D721Med (cell line): ENCODE measurements at regions not wholly inside any gene's neighbourhood (a gene's known extent, or its start where the extent isn't known, plus 50 kb on each side); places are given as distances from the start of the nearest gene placed in this dataset.

ENCODE experiments used
- DNase-seq: peaks from one replicate; pipeline ENCODE4 v3.0.0; 2011; ENCODE audit warnings: low spot score; ENCODE audit not compliant: insufficient read length
- FAIRE-seq: peaks from 2 replicates; lab custom pipeline; 2011; peaks lifted over from hg19 to GRCh38; lab: Jason Lieb, UNC
- TF ChIP-seq, protein P1 (sequence below): IDR thresholded peaks from 2 replicates; pipeline ENCODE4 v1.5.1; 2012; ENCODE audit warnings: mild to moderate bottlenecking, control low read depth; ENCODE audit not compliant: insufficient read depth; ENCODE audit errors: missing control alignments

DNA sequence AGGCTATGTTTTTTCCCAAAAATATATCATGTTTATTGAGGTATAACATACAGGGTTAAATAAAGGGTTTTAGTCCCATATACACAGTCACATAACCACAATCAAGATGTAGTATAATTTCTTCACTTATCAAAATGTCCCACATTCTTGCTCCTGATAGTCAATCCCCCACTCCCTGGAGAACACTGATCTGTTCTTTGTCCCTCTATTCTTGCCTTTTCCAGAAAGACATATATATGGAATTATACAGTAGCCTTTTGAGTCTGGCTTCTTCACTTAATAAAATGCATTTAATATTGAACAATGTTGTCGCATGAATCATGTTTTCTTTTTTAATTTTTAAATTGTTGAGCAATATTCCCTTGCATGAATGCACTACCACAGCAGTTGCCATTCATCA is 1059.7 kb downstream of the TSN start:
- FAIRE-seq: no peak
- DNase-seq: no peak
- TF ChIP-seq, protein P1, sequence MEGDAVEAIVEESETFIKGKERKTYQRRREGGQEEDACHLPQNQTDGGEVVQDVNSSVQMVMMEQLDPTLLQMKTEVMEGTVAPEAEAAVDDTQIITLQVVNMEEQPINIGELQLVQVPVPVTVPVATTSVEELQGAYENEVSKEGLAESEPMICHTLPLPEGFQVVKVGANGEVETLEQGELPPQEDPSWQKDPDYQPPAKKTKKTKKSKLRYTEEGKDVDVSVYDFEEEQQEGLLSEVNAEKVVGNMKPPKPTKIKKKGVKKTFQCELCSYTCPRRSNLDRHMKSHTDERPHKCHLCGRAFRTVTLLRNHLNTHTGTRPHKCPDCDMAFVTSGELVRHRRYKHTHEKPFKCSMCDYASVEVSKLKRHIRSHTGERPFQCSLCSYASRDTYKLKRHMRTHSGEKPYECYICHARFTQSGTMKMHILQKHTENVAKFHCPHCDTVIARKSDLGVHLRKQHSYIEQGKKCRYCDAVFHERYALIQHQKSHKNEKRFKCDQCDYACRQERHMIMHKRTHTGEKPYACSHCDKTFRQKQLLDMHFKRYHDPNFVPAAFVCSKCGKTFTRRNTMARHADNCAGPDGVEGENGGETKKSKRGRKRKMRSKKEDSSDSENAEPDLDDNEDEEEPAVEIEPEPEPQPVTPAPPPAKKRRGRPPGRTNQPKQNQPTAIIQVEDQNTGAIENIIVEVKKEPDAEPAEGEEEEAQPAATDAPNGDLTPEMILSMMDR: no peak

DNA sequence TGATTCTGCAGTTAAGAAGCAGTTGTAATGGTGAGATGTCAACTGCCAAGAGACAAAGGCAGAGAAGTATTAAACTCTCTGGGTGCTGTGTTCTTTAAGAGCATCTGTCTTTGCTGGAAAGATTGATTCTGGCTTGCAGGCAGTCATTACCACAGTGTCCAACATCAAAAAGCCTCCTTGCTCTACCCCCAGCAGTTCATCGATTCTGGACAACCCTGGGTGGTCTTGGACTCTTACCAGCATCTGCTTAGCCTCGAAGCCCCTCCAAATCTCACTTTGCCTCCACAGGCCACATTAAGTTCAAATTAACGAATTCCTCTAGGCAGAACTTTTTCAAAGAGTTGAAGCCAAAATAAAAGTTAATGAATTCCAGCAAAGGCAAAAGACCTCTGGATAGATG is 1061.4 kb downstream of the TSN start:
- TF ChIP-seq, protein P1: no peak
- FAIRE-seq (no peak), DNase-seq (no peak)

DNA sequence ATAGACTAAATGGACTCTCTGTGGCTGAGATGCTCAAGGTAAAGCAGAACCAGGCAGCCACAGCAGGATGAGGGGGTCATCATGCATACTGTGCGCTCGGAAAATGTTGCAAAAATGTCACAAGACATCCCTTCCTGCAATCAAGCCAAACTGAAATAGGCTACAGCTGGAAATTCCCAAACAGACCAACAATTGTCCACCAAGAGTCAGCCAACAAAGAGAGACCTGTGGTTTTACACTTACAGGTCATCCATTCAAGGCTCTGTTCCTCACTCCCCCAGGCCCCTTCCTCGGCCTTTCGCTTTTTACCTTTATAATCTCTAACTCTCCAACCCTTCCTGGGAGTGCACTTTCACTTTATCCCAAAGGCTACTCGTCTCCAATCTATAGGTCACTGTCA is 1066.9 kb downstream of the TSN start:
- TF ChIP-seq, protein P1: no peak
- DNase-seq (no peak), FAIRE-seq (no peak)

DNA sequence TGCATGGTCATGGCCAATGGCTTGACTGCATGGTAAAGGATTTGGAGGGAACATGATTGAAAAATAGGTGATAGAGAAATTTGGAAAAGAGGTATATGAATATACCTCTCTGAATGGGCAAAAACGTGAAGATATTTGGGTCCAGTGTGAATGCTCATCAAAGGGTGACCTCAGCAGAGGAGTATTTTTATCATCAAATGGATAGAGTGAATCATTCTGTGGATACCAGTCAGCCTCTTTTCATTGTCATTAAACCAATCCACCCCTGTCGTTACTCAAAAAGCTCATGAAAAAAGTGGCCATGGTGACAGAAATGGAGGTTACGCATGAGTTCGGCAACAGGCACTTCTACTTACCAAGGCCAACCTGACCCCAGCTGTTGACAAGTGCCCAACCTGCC is 1074.7 kb downstream of the TSN start:
- TF ChIP-seq, protein P1: no peak
- DNase-seq (no peak), FAIRE-seq (no peak)

DNA sequence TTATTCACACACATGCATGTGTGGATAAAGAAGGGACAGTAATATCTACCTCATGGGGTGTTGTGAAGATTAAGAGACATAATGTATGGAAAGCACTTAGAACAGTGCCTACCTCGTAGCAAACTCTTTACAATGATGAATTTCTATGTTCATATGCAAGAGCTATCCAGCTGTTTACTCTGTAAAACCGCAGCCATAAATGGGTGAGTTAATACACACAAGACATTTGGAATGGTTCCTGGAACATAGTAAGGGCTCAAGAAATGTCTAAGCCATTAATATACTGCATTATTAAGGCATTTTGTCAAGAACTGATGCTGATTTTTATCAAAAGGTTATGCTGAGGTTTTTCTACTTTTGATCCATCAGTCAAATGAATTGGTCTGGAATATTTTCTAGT is 1076.2 kb downstream of the TSN start:
- TF ChIP-seq, protein P1: no peak
- DNase-seq (no peak), FAIRE-seq (no peak)

DNA sequence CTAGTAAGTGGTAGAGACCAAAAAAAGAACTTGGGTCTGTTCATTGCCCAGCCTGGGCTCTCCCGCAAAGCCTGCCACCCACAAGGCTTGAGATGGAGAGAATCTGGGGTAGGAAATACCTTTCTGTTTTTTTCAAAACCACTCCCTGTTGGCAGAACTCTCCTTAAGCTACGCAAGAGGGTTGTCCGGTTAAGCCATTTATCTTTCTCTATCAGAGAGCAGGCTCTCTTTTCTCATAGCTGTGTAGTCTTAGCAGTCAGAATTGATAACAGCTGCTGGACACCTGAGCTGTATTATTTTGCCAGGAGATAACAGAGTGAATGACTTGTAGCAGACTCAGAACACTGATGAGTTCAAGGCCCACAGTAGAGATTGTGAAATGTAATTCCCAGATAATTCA is 1088.1 kb downstream of the TSN start:
- DNase-seq: no peak
- TF ChIP-seq, protein P1: no peak
- no peak for FAIRE-seq

DNA sequence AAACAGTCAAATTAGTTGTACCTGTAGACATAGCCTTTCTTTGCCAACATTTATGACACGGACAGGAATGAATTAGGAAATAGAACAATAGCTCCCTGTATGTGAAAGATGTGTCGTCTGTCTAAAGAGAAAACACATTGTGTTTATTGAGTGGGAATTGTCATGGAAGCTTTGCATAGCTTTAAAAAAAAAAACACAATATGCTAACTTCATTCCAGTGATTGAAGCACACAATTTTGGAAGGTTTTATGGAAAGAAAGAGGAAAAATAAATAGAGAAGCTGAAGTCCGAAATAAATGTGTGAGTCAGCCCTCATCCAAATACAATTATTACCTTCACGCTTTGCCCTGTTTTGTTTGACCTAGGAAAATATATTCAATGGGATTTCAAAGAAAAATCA is 1095.7 kb downstream of the TSN start:
- FAIRE-seq (no peak), DNase-seq (no peak)
- TF ChIP-seq, protein P1: no peak
